A673 (cell line): ENCODE measurements at regions not wholly inside any gene's neighbourhood (a gene's known extent, or its start where the extent isn't known, plus 50 kb on each side); places are given as distances from the start of the nearest gene placed in this dataset.

Source experiments
- BruUV-seq: library from RNA; stranded (reverse); fragments of 400-500 nt; replicated peaks from 2 replicates; lab custom pipeline; 2021; lab: Mats Ljungman, UMichigan
- CTCF ChIA-PET: fragments of 300-600 bp; sonication (Branson Sonifier 250); formaldehyde crosslinking; loops from one replicate; lab custom pipeline; 2022; ENCODE audit warnings: antibody characterized with exemption; lab: Charles Lee
- POLR2A ChIA-PET: fragments of 300-600 bp; sonication (Branson Sonifier 250); formaldehyde crosslinking; loops from one replicate; lab custom pipeline; 2022; ENCODE audit warnings: antibody characterized with exemption; ENCODE audit not compliant: low non-redundant PET; lab: Charles Lee
- DNase-seq: peaks from one replicate; pipeline ENCODE4 v3.0.0-alpha.2; 2015; ENCODE audit warnings: low spot score
- H3K27ac ChIP-seq: fragments of 200-600 bp; sonication (generic); 2 replicates; pipeline ENCODE4 v1.5.1; 2016; ENCODE audit warnings: mixed run types, low read depth, mild to moderate bottlenecking, mixed read lengths, antibody characterized with exemption, low read length; ENCODE audit not compliant: poor library complexity, severe bottlenecking
- H3K27me3 ChIP-seq: fragments of 200-600 bp; sonication (generic); replicated peaks from 2 replicates; pipeline ENCODE4 v1.6.1; 2017; ENCODE audit warnings: mixed run types, low read depth, mild to moderate bottlenecking, mixed read lengths, antibody characterized with exemption, low read length; ENCODE audit not compliant: insufficient read depth, poor library complexity
- H3K36me3 ChIP-seq: fragments of 200-600 bp; sonication (generic); 2 replicates; pipeline ENCODE4 v1.6.1; 2016; ENCODE audit warnings: mixed run types, mild to moderate bottlenecking, mixed read lengths, antibody characterized with exemption, low read length; ENCODE audit not compliant: insufficient read depth, poor library complexity, severe bottlenecking
- H3K4me1 ChIP-seq: fragments of 200-600 bp; sonication (generic); 2 replicates; pipeline ENCODE4 v1.6.1; 2017; ENCODE audit warnings: mixed run types, mild to moderate bottlenecking, mixed read lengths, antibody characterized with exemption, low read length; ENCODE audit not compliant: insufficient read depth, poor library complexity, severe bottlenecking
- H3K4me3 ChIP-seq: fragments of 200-600 bp; sonication (generic); 2 replicates; pipeline ENCODE4 v1.5.1; 2016; ENCODE audit warnings: low read depth, mixed run types, mild to moderate bottlenecking, mixed read lengths, low read length; ENCODE audit not compliant: poor library complexity, severe bottlenecking
- H3K9me3 ChIP-seq: fragments of 200-600 bp; sonication (generic); 2 replicates; pipeline ENCODE4 v1.6.1; 2016; ENCODE audit warnings: mixed run types, low read depth, mild to moderate bottlenecking, mixed read lengths, antibody characterized with exemption, low read length; ENCODE audit not compliant: poor library complexity, severe bottlenecking
- EZH2 ChIP-seq: fragments of 200-600 bp; sonication (generic); IDR thresholded peaks from 2 replicates; pipeline ENCODE4 v1.6.1; 2017; ENCODE audit warnings: borderline replicate concordance, low read depth, mild to moderate bottlenecking, mixed read lengths, antibody characterized with exemption, low read length; ENCODE audit not compliant: poor library complexity, severe bottlenecking
- intact Hi-C: fragments of 100-400 bp; cut with micrococcal nuclease; formaldehyde crosslinking; loops from one replicate; pipeline ENCODE4 v1.10.0; 2022; ENCODE audit not compliant: unreplicated experiment
- TF ChIP-seq, protein P1 (sequence below): fragments of 300-800, 200-600 bp; sonication (generic); conservative IDR thresholded peaks from 2 replicates; pipeline ENCODE4 v1.5.1; 2017; ENCODE audit warnings: low read depth, mild to moderate bottlenecking, antibody characterized with exemption, low read length, moderate library complexity, mixed read lengths

DNA sequence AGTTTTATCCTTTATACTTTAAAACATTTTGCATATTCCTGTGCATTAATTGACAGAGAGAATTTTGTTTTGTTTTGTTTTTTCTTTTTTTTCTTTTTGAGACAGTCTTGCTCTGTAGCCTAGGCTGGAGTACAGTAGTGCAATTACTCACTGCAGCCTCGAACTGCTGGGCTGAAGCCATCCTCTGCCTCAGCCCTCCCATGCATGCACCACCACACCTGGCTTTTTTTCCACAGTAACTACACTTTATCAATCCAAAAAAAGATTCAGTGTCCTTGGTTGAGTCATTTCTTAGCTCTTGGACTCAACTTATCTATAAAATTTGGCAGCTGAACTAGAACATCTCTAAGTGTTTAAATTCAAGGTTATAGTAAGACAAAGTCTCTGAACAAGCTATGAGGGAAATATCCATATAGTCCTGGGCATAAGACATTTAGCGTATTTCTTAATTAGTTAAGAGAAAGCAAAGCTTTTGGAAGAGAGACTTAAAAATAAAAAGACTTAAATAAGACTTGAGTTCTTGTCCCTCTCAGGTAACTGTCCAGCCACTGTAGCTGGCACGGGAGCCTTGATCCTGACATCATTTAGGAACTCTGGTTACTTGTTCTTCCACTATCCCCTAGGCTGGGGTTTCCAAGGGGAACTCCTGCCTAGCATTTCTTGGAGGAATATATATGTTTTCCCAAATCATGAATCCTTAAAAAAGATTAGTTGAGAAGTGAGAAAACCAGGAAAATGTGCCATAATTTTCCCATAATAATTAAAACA lies 300.1 kb downstream of the HACE1 start:
- no peak for TF ChIP-seq EZH2
- TF ChIP-seq, protein P1, sequence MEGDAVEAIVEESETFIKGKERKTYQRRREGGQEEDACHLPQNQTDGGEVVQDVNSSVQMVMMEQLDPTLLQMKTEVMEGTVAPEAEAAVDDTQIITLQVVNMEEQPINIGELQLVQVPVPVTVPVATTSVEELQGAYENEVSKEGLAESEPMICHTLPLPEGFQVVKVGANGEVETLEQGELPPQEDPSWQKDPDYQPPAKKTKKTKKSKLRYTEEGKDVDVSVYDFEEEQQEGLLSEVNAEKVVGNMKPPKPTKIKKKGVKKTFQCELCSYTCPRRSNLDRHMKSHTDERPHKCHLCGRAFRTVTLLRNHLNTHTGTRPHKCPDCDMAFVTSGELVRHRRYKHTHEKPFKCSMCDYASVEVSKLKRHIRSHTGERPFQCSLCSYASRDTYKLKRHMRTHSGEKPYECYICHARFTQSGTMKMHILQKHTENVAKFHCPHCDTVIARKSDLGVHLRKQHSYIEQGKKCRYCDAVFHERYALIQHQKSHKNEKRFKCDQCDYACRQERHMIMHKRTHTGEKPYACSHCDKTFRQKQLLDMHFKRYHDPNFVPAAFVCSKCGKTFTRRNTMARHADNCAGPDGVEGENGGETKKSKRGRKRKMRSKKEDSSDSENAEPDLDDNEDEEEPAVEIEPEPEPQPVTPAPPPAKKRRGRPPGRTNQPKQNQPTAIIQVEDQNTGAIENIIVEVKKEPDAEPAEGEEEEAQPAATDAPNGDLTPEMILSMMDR: no peak
- ChIA-PET CTCF (no interaction called here), POLR2A (no interaction called here)
- Histone ChIP-seq H3K27me3 (no peaks in the 10 kb centered on the region), H3K27ac (no peak overlapping the region), H3K4me1 (no peaks in the 10 kb centered on the region), H3K4me3 (no peak overlapping the region), H3K36me3 (no peaks in the 10 kb centered on the region), H3K9me3 (no peaks in the 10 kb centered on the region)
- no peak for DNase-seq
- BruUV-seq: no TSS peak
- intact Hi-C loops: no loop called here

DNA sequence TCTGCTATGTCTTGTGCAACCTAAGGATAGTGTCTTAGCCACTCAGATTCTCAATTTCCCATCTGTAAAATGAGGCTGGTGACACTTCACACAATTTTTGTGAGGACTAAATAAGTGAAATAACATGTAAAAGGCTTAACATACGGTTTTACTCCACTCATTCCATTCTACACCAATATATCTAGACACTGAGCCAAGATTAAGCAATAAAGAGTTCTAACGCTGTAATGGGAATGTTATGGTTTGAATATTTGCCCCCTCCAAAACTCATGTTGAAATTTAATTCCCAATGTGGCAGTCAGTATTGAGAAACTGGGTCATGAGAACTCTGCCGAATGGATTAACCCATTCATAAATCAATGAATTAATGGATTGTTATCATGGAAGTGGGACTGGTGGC lies 301.0 kb downstream of the HACE1 start:
- Histone ChIP-seq H3K27me3 (no peaks in the 10 kb centered on the region), H3K36me3 (no peaks in the 10 kb centered on the region), H3K27ac (no peak overlapping the region), H3K4me1 (no peaks in the 10 kb centered on the region), H3K9me3 (no peaks in the 10 kb centered on the region), H3K4me3 (no peak overlapping the region)
- BruUV-seq: no TSS peak
- intact Hi-C loops: no loop called here
- CTCF ChIA-PET: no interaction called here
- POLR2A ChIA-PET: no interaction called here
- DNase-seq: no peak
- no peak for TF ChIP-seq EZH2
- TF ChIP-seq, protein P1: no peak

DNA sequence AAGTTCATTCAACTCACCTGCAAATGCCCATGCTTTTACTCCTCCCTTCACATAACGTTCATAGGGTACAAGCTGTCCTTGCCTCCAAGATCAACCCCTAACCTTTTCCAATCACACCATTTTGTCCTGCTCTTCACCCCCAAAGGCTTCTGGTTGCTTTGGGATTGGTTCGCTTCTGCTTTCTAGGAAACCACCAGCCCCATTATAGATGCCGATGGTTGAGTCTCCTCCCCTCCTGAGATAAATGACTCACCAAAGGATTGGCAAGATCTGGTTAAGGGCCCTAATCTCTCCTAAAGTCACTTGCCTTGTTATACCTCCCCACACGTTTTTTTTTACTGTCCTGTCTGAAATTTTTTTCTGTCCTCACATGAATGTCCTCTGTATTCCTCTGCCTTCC lies 311.4 kb downstream of the HACE1 start:
- Histone ChIP-seq H3K9me3 (no peaks in the 10 kb centered on the region), H3K4me1 (peaks cover 2% of the 10 kb centered on the region), H3K36me3 (no peaks in the 10 kb centered on the region), H3K27ac (no peak overlapping the region), H3K4me3 (no peak overlapping the region), H3K27me3 (no peaks in the 10 kb centered on the region)
- DNase-seq: peak; percentile 13
- TF ChIP-seq EZH2: no peak
- TF ChIP-seq, protein P1: no peak
- ChIA-PET POLR2A (no interaction called here), CTCF (no interaction called here)
- BruUV-seq: no TSS peak
- intact Hi-C loops: no loop called here
